A549 (cell line): ENCODE measurements at regions not wholly inside any gene's neighbourhood (a gene's known extent, or its start where the extent isn't known, plus 50 kb on each side); places are given as distances from the start of the nearest gene placed in this dataset.

ENCODE experiments used
- ATAC-seq, 2 experiments: fragments of 200-7000 bp in 1 of 2; fragments of >200 bp in 1 of 2; cut with Nextera tagmentation in 1 of 2; cut with Tn5 transposase in 1 of 2; 3 replicates each; pipeline versions ENCODE4 v1.8.0 to v1.9.1; 2018 to 2020; ENCODE audit warnings: mild to moderate bottlenecking in 1 of 2, moderate library complexity in 1 of 2
- CTCF ChIA-PET: fragments of 300-600 bp; sonication (Branson Sonifier 250); formaldehyde crosslinking; extraction: SDS; loops from one replicate; lab custom pipeline; 2021; ENCODE audit warnings: antibody characterized with exemption, inconsistent platforms; lab: Yijun Ruan, JAX
- POLR2A ChIA-PET: fragments of 350-600 bp; formaldehyde crosslinking; extraction: SDS; loops from one replicate; lab custom pipeline; 2021; ENCODE audit warnings: antibody characterized with exemption, inconsistent platforms; lab: Yijun Ruan, JAX
- DNase-seq, 2 experiments: peaks; one replicate each; pipeline versions ENCODE4 v3.0.0 to v3.0.0-alpha.2; 2011 to 2016; ENCODE audit warnings: low read depth in 1 of 2, low spot score in 1 of 2
- FAIRE-seq: peaks from 2 replicates; lab custom pipeline; 2011; peaks lifted over from hg19 to GRCh38; lab: Jason Lieb, UNC
- H3K27ac ChIP-seq, 2 experiments: fragments of >200 bp; sonication (Bioruptor Twin); formaldehyde crosslinking; 3 replicates each; pipeline ENCODE4 v1.5.1; 2016 to 2017
- H3K4me1 ChIP-seq: fragments of >200 bp; sonication (Bioruptor Twin); formaldehyde crosslinking; 3 replicates; pipeline ENCODE4 v1.6.1; 2016
- H3K4me2 ChIP-seq: fragments of >200 bp; sonication (Bioruptor Twin); formaldehyde crosslinking; 3 replicates; pipeline ENCODE4 v1.6.1; 2016
- H3K4me3 ChIP-seq: fragments of >200 bp; sonication (Bioruptor Twin); formaldehyde crosslinking; 3 replicates; pipeline ENCODE4 v1.5.1; 2016
- H3K9me3 ChIP-seq: fragments of >200 bp; sonication (Bioruptor Twin); formaldehyde crosslinking; 3 replicates; pipeline ENCODE4 v1.6.1; 2016
- BHLHE40 ChIP-seq: IDR thresholded peaks from 2 replicates; pipeline ENCODE4 v1.6.1; 2012; ENCODE audit warnings: low read depth, low read length, inconsistent platforms
- CBX2 ChIP-seq: fragments of 200-600 bp; sonication (generic); IDR thresholded peaks from 2 replicates; pipeline ENCODE4 v1.6.1; 2016; ENCODE audit warnings: low read depth, mild to moderate bottlenecking, borderline replicate concordance
- CHD4 ChIP-seq: fragments of 200-600 bp; sonication (generic); IDR thresholded peaks from 2 replicates; pipeline ENCODE4 v1.6.1; 2016; ENCODE audit warnings: antibody characterized with exemption, mild to moderate bottlenecking, borderline replicate concordance
- EHF ChIP-seq: fragments of 250-450 bp; sonication (Bioruptor Pico); IDR thresholded peaks from 2 replicates; pipeline ENCODE4 v1.5.0; 2020; ENCODE audit warnings: mild to moderate bottlenecking
- HDAC2 ChIP-seq: fragments of 200-600 bp; sonication (generic); IDR thresholded peaks from 2 replicates; pipeline ENCODE4 v1.6.1; 2016
- HEYL ChIP-seq: fragments of 250-450 bp; sonication (Bioruptor Pico); IDR thresholded peaks from 2 replicates; pipeline ENCODE4 v1.8.0; 2021; ENCODE audit warnings: mild to moderate bottlenecking, moderate library complexity
- JUNB ChIP-seq: fragments of >200 bp; sonication (Bioruptor Twin); formaldehyde crosslinking; IDR thresholded peaks from 2 replicates; pipeline ENCODE4 v1.6.1; 2016
- MYC ChIP-seq: IDR thresholded peaks from 2 replicates; pipeline ENCODE4 v1.6.1; 2012; ENCODE audit warnings: mild to moderate bottlenecking, inconsistent platforms, low read length, improper control_type of control experiment, borderline replicate concordance
- NFE2L2 ChIP-seq: fragments of 150-350 bp; conservative IDR thresholded peaks from 2 replicates; pipeline ENCODE4 v1.6.1; 2014; ENCODE audit warnings: low read length
- PHF8 ChIP-seq: fragments of 200-600 bp; sonication (generic); IDR thresholded peaks from 2 replicates; pipeline ENCODE4 v1.6.1; 2016; ENCODE audit warnings: low read depth, mild to moderate bottlenecking, antibody characterized with exemption, moderate library complexity, borderline replicate concordance
- POLR2A ChIP-seq: IDR thresholded peaks from 2 replicates; pipeline ENCODE4 v1.6.1; 2012; ENCODE audit warnings: mild to moderate bottlenecking, low read length
- RARB ChIP-seq: fragments of 250-450 bp; sonication (Bioruptor Pico); IDR thresholded peaks from 2 replicates; pipeline ENCODE4 v1.8.0; 2021; ENCODE audit warnings: mild to moderate bottlenecking, moderate library complexity
- RFX5 ChIP-seq: fragments of 450-650 bp; IDR thresholded peaks from 2 replicates; pipeline ENCODE4 v1.7.1; 2014; ENCODE audit warnings: antibody characterized with exemption, mild to moderate bottlenecking, moderate library complexity
- RNF2 ChIP-seq: fragments of 200-600 bp; sonication (generic); IDR thresholded peaks from 2 replicates; pipeline ENCODE4 v1.6.1; 2016; ENCODE audit warnings: low read depth, mild to moderate bottlenecking, antibody characterized with exemption, moderate library complexity, borderline replicate concordance
- ZFP36 ChIP-seq: fragments of 450-650 bp; IDR thresholded peaks from 2 replicates; pipeline ENCODE4 v1.6.1; 2014; ENCODE audit warnings: borderline replicate concordance; ENCODE audit not compliant: partially characterized antibody
- ZNF302 ChIP-seq: fragments of 250-450 bp; sonication (Bioruptor Pico); IDR thresholded peaks from 2 replicates; pipeline ENCODE4 v1.9.0; 2021; ENCODE audit warnings: inconsistent platforms, mild to moderate bottlenecking, moderate library complexity
- ZSCAN20 ChIP-seq: fragments of 250-450 bp; sonication (Bioruptor Pico); IDR thresholded peaks from 2 replicates; pipeline ENCODE4 v1.8.0; 2022; ENCODE audit warnings: mild to moderate bottlenecking, moderate library complexity
- WGBS: methylation state at CpG from one replicate; pipeline ENCODE4 v1.1.6; 2017; ENCODE audit errors: missing lambda C conversion rate; 5-methylcytosine and 5-hydroxymethylcytosine counted together
- TF ChIP-seq, protein P1 (sequence below): IDR thresholded peaks from 2 replicates; pipeline ENCODE4 v1.6.1; 2012; ENCODE audit warnings: low read depth, borderline replicate concordance
- TF ChIP-seq, protein P2 (sequence below): fragments of >200 bp; sonication (Bioruptor Twin); formaldehyde crosslinking; IDR thresholded peaks from 2 replicates; pipeline ENCODE4 v1.6.1; 2016
- TF ChIP-seq, protein P3 (sequence below): fragments of 450-650 bp; IDR thresholded peaks from 2 replicates; pipeline ENCODE4 v1.6.1; 2014; ENCODE audit warnings: antibody characterized with exemption
- TF ChIP-seq, protein P4 (sequence below): fragments of 200-600 bp; sonication (generic); IDR thresholded peaks from 2 replicates; pipeline ENCODE4 v1.6.1; 2016; ENCODE audit warnings: antibody characterized with exemption, mild to moderate bottlenecking, moderate library complexity
- TF ChIP-seq, protein P5 (sequence below): IDR thresholded peaks from 2 replicates; pipeline ENCODE4 v1.6.1; 2012
- TF ChIP-seq, protein P6 (sequence below): fragments of >200 bp; sonication (Bioruptor Twin); formaldehyde crosslinking; IDR thresholded peaks from 3 replicates; pipeline ENCODE4 v1.5.1; 2016
- TF ChIP-seq, protein P7 (sequence below): fragments of 150-350 bp; IDR thresholded peaks from 2 replicates; pipeline ENCODE4 v1.6.1; 2014; ENCODE audit warnings: low read depth, mild to moderate bottlenecking, low read length
- TF ChIP-seq, protein P8 (sequence below): IDR thresholded peaks from 2 replicates; pipeline ENCODE4 v1.6.1; 2012

DNA sequence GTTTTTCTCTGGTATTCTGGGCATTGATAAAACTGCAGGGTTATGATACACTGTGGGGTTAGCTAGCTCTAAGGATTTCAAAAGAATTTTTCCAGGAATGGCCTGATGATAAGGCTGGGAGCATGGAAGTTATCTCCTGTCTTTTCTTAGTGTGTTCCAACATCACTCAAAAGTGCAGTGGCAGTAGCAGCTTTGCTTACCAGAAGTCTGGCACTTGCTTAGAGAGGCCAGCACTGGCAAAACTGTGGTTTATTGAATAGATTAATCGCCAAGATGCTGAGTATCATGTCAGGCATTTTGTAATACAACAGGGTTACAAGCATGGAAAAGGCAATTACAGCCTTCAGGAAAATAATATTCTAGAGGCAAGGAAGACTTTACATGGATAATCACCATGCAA, 719.5 kb upstream of the GJE1 start:
- Histone ChIP-seq H3K4me1 (no peaks in the 10 kb centered on the region), H3K27ac (no peak overlapping the region)
- CTCF ChIA-PET, result no interaction called here
- DNase-seq (no peak), FAIRE-seq (no peak)
- WGBS, result 92% methylated on average over 1 of the region's 1 CpG
- TF ChIP-seq HDAC2, result no peak
- TF ChIP-seq, protein P1, sequence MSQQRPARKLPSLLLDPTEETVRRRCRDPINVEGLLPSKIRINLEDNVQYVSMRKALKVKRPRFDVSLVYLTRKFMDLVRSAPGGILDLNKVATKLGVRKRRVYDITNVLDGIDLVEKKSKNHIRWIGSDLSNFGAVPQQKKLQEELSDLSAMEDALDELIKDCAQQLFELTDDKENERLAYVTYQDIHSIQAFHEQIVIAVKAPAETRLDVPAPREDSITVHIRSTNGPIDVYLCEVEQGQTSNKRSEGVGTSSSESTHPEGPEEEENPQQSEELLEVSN, result no peak
- no peak for TF ChIP-seq EHF (CRISPR knock-in tag)
- no peak for TF ChIP-seq ZFP36
- TF ChIP-seq POLR2A, result no peak
- TF ChIP-seq, protein P2, sequence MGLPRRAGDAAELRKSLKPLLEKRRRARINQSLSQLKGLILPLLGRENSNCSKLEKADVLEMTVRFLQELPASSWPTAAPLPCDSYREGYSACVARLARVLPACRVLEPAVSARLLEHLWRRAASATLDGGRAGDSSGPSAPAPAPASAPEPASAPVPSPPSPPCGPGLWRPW, result no peak
- no peak for TF ChIP-seq CHD4
- TF ChIP-seq, protein P3, sequence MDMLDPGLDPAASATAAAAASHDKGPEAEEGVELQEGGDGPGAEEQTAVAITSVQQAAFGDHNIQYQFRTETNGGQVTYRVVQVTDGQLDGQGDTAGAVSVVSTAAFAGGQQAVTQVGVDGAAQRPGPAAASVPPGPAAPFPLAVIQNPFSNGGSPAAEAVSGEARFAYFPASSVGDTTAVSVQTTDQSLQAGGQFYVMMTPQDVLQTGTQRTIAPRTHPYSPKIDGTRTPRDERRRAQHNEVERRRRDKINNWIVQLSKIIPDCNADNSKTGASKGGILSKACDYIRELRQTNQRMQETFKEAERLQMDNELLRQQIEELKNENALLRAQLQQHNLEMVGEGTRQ, result no peak
- no peak for TF ChIP-seq JUNB
- no peak for TF ChIP-seq RFX5
- no peak for TF ChIP-seq PHF8
- TF ChIP-seq RARB (CRISPR knock-in tag), result no peak
- TF ChIP-seq CBX2, result no peak
- TF ChIP-seq, protein P4, sequence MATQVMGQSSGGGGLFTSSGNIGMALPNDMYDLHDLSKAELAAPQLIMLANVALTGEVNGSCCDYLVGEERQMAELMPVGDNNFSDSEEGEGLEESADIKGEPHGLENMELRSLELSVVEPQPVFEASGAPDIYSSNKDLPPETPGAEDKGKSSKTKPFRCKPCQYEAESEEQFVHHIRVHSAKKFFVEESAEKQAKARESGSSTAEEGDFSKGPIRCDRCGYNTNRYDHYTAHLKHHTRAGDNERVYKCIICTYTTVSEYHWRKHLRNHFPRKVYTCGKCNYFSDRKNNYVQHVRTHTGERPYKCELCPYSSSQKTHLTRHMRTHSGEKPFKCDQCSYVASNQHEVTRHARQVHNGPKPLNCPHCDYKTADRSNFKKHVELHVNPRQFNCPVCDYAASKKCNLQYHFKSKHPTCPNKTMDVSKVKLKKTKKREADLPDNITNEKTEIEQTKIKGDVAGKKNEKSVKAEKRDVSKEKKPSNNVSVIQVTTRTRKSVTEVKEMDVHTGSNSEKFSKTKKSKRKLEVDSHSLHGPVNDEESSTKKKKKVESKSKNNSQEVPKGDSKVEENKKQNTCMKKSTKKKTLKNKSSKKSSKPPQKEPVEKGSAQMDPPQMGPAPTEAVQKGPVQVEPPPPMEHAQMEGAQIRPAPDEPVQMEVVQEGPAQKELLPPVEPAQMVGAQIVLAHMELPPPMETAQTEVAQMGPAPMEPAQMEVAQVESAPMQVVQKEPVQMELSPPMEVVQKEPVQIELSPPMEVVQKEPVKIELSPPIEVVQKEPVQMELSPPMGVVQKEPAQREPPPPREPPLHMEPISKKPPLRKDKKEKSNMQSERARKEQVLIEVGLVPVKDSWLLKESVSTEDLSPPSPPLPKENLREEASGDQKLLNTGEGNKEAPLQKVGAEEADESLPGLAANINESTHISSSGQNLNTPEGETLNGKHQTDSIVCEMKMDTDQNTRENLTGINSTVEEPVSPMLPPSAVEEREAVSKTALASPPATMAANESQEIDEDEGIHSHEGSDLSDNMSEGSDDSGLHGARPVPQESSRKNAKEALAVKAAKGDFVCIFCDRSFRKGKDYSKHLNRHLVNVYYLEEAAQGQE, result no peak
- no peak for TF ChIP-seq NFE2L2
- no peak for TF ChIP-seq BHLHE40
- TF ChIP-seq, all 56 proteins: peak for 0
- POLR2A ChIA-PET, result no interaction called here
- no peak overlapping the region for H3K4me3 ChIP-seq
- H3K4me2 ChIP-seq, result no peak overlapping the region
- no peak for ATAC-seq
- no peaks in the 10 kb centered on the region for H3K9me3 ChIP-seq

DNA sequence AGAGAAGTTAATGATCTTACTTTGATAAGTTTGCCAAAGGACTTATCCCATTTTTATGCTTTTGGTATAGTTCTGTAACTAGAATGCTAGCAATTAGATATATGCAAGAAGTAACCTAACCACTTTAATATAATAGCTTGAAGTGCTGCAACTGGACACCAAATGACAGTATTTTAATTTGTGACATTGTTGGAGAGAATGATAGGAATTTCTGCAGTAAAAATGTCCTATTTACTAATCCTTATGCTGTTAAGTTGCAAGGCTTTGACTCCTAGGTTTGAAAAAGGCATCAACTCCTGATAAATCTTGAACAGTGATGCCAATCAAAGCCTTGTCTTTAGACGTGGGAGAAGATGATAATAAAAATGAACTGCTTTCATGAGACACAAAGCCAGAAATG, 726.0 kb upstream of the GJE1 start:
- no peaks in the 10 kb centered on the region for H3K9me3 ChIP-seq
- no peak overlapping the region for H3K27ac ChIP-seq
- WGBS, result 68% methylated on average over 1 of the region's 1 CpG
- H3K4me1 ChIP-seq, result no peaks in the 10 kb centered on the region
- no peak overlapping the region for H3K4me2 ChIP-seq
- no peak for DNase-seq
- TF ChIP-seq RNF2, result no peak
- TF ChIP-seq, protein P2, result no peak
- TF ChIP-seq, all 56 proteins: peak for 0
- ChIA-PET CTCF (no interaction called here), POLR2A (no interaction called here)
- no peak for FAIRE-seq
- no peak for ATAC-seq
- H3K4me3 ChIP-seq, result no peak overlapping the region

DNA sequence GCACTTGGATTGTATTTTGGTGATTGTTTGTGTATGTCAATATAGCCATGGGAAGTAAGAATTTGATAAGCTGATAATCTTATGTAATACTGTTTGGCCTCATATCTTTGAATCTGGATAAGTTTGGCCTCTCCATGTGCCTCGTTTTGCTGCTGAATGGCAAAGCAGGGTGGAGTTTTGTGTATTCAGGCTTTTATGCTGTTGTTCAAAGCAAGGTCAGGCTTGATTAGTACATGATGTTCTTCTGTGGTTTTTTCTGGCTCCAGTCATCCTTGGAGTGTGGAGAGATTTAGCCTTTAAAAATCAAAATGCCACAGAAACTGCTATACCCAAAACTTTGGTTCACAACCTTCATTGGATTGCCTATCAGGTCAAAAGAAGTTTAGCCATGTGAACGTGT, 728.9 kb upstream of the GJE1 start:
- FAIRE-seq, result no peak
- 67% methylated on average over 2 of the region's 2 CpGs for WGBS
- CTCF ChIA-PET, result no interaction called here
- Histone ChIP-seq H3K9me3 (no peaks in the 10 kb centered on the region), H3K4me2 (no peak overlapping the region), H3K4me3 (no peak overlapping the region), H3K27ac (no peak overlapping the region), H3K4me1 (no peaks in the 10 kb centered on the region)
- POLR2A ChIA-PET, result no interaction called here
- DNase-seq, result no peak
- ATAC-seq, result no peak
- TF ChIP-seq, protein P5, sequence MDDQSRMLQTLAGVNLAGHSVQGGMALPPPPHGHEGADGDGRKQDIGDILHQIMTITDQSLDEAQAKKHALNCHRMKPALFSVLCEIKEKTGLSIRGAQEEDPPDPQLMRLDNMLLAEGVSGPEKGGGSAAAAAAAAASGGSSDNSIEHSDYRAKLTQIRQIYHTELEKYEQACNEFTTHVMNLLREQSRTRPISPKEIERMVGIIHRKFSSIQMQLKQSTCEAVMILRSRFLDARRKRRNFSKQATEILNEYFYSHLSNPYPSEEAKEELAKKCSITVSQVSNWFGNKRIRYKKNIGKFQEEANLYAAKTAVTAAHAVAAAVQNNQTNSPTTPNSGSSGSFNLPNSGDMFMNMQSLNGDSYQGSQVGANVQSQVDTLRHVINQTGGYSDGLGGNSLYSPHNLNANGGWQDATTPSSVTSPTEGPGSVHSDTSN, result no peak
- TF ChIP-seq ZFP36 (no peak), HEYL (CRISPR knock-in tag) (no peak), ZNF302 (CRISPR knock-in tag) (no peak), ZSCAN20 (CRISPR knock-in tag) (no peak), BHLHE40 (no peak), CBX2 (no peak), MYC (no peak), CHD4 (no peak)
- TF ChIP-seq, protein P6, sequence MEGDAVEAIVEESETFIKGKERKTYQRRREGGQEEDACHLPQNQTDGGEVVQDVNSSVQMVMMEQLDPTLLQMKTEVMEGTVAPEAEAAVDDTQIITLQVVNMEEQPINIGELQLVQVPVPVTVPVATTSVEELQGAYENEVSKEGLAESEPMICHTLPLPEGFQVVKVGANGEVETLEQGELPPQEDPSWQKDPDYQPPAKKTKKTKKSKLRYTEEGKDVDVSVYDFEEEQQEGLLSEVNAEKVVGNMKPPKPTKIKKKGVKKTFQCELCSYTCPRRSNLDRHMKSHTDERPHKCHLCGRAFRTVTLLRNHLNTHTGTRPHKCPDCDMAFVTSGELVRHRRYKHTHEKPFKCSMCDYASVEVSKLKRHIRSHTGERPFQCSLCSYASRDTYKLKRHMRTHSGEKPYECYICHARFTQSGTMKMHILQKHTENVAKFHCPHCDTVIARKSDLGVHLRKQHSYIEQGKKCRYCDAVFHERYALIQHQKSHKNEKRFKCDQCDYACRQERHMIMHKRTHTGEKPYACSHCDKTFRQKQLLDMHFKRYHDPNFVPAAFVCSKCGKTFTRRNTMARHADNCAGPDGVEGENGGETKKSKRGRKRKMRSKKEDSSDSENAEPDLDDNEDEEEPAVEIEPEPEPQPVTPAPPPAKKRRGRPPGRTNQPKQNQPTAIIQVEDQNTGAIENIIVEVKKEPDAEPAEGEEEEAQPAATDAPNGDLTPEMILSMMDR, result no peak
- TF ChIP-seq, protein P7, sequence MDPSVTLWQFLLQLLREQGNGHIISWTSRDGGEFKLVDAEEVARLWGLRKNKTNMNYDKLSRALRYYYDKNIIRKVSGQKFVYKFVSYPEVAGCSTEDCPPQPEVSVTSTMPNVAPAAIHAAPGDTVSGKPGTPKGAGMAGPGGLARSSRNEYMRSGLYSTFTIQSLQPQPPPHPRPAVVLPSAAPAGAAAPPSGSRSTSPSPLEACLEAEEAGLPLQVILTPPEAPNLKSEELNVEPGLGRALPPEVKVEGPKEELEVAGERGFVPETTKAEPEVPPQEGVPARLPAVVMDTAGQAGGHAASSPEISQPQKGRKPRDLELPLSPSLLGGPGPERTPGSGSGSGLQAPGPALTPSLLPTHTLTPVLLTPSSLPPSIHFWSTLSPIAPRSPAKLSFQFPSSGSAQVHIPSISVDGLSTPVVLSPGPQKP, result no peak
- TF ChIP-seq, protein P8, sequence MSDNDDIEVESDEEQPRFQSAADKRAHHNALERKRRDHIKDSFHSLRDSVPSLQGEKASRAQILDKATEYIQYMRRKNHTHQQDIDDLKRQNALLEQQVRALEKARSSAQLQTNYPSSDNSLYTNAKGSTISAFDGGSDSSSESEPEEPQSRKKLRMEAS, result no peak
